ENCODE measurements at regions not wholly inside any gene's neighbourhood (a gene's known extent, or its start where the extent isn't known, plus 50 kb on each side); places are given as distances from the start of the nearest gene placed in this dataset.

GRCh38 chr5:8234179-8234770 is 365.3 kb downstream of the MTRR start:
- no peaks in the 10 kb centered on the region for H3K36me3 ChIP-seq (ENCODE audit: control insufficient read depth in 4 of 4, insufficient read depth in 4 of 4, low read length in 3 of 4)
- ChIA-PET POLR2A (no interaction called here), CTCF (no interaction called here)
- H3K27me3 ChIP-seq (replicated peaks in 2 of 5; ENCODE audit: control insufficient read depth in 4 of 5, insufficient read depth in 5 of 5, low read length in 4 of 5): no peaks in the 10 kb centered on the region
- H3K27ac ChIP-seq (ENCODE audit: insufficient read depth in 1 of 2, low read depth in 1 of 2, low read length in 2 of 2, poor library complexity in 1 of 2, severe bottlenecking in 2 of 2): no peak overlapping the region
- H3K9me3 ChIP-seq (ENCODE audit: control extremely low read depth in 1 of 5, control insufficient read depth in 4 of 5, insufficient read depth in 2 of 5, low read depth in 1 of 5, low read length in 4 of 5): no peaks in the 10 kb centered on the region
- no peak overlapping the region for H3K4me3 ChIP-seq (ENCODE audit: control insufficient read depth in 1 of 7, extremely low read depth in 1 of 7, insufficient read depth in 4 of 7, low read depth in 2 of 7, low read length in 6 of 7)
- H3K4me1 ChIP-seq (ENCODE audit: control extremely low read depth in 1 of 4, control insufficient read depth in 4 of 4, insufficient read depth in 4 of 4, low read length in 3 of 4): no peaks in the 10 kb centered on the region
- no peak for DNase-seq
- 75% methylated on average over 2 of the region's 3 CpGs for WGBS (ENCODE audit: insufficient coverage)

GRCh38 chr5:8238080-8238479 is 369.1 kb downstream of the MTRR start:
- ChIA-PET POLR2A (no interaction called here), CTCF (no interaction called here)
- 100% methylated on average over 1 of the region's 5 CpGs for WGBS (ENCODE audit: insufficient coverage)
- DNase-seq: no peak
- H3K27me3 ChIP-seq (replicated peaks in 2 of 5; ENCODE audit: control insufficient read depth in 4 of 5, insufficient read depth in 5 of 5, low read length in 4 of 5): no peaks in the 10 kb centered on the region
- no peaks in the 10 kb centered on the region for H3K36me3 ChIP-seq (ENCODE audit: control insufficient read depth in 4 of 4, insufficient read depth in 4 of 4, low read length in 3 of 4)
- no peaks in the 10 kb centered on the region for H3K4me1 ChIP-seq (ENCODE audit: control extremely low read depth in 1 of 4, control insufficient read depth in 4 of 4, insufficient read depth in 4 of 4, low read length in 3 of 4)
- H3K9me3 ChIP-seq (ENCODE audit: control extremely low read depth in 1 of 5, control insufficient read depth in 4 of 5, insufficient read depth in 2 of 5, low read depth in 1 of 5, low read length in 4 of 5): no peaks in the 10 kb centered on the region
- no peak overlapping the region for H3K27ac ChIP-seq (ENCODE audit: insufficient read depth in 1 of 2, low read depth in 1 of 2, low read length in 2 of 2, poor library complexity in 1 of 2, severe bottlenecking in 2 of 2)
- no peak overlapping the region for H3K4me3 ChIP-seq (ENCODE audit: control insufficient read depth in 1 of 7, extremely low read depth in 1 of 7, insufficient read depth in 4 of 7, low read depth in 2 of 7, low read length in 6 of 7)

GRCh38 chr5:8239198-8239597 is 370.2 kb downstream of the MTRR start:
- H3K9me3 ChIP-seq (ENCODE audit: control extremely low read depth in 1 of 5, control insufficient read depth in 4 of 5, insufficient read depth in 2 of 5, low read depth in 1 of 5, low read length in 4 of 5): peaks cover 0 to under 1% (median 0%) of the 10 kb centered on the region in 5 experiments
- ChIA-PET CTCF (interaction anchor here (1.4 kb wide), 1 partner anchor 9 kb away, joined by 3 read pairs; no protein-coding TSS in a partner anchor), POLR2A (no interaction called here)
- H3K27me3 ChIP-seq (replicated peaks in 2 of 5; ENCODE audit: control insufficient read depth in 4 of 5, insufficient read depth in 5 of 5, low read length in 4 of 5): no peaks in the 10 kb centered on the region
- no peaks in the 10 kb centered on the region for H3K36me3 ChIP-seq (ENCODE audit: control insufficient read depth in 4 of 4, insufficient read depth in 4 of 4, low read length in 3 of 4)
- no peak overlapping the region for H3K27ac ChIP-seq (ENCODE audit: insufficient read depth in 1 of 2, low read depth in 1 of 2, low read length in 2 of 2, poor library complexity in 1 of 2, severe bottlenecking in 2 of 2)
- DNase-seq: no peak
- 98% methylated on average over 5 of the region's 5 CpGs for WGBS (ENCODE audit: insufficient coverage)
- H3K4me3 ChIP-seq (ENCODE audit: control insufficient read depth in 1 of 7, extremely low read depth in 1 of 7, insufficient read depth in 4 of 7, low read depth in 2 of 7, low read length in 6 of 7): no peak overlapping the region
- H3K4me1 ChIP-seq (ENCODE audit: control extremely low read depth in 1 of 4, control insufficient read depth in 4 of 4, insufficient read depth in 4 of 4, low read length in 3 of 4): no peaks in the 10 kb centered on the region

- H3K27ac ChIP-seq (ENCODE audit: insufficient read depth in 1 of 2, low read depth in 1 of 2, low read length in 2 of 2, poor library complexity in 1 of 2, severe bottlenecking in 2 of 2): no peak overlapping the region
- CTCF ChIA-PET: interaction anchor here (1.4 kb wide), 1 partner anchor 8 kb away, joined by 3 read pairs; no protein-coding TSS in a partner anchor
- H3K36me3 ChIP-seq (ENCODE audit: control insufficient read depth in 4 of 4, insufficient read depth in 4 of 4, low read length in 3 of 4): no peaks in the 10 kb centered on the region
- WGBS (ENCODE audit: insufficient coverage): 92% methylated on average over 4 of the region's 5 CpGs
- no peak for DNase-seq
- no peak overlapping the region for H3K4me3 ChIP-seq (ENCODE audit: control insufficient read depth in 1 of 7, extremely low read depth in 1 of 7, insufficient read depth in 4 of 7, low read depth in 2 of 7, low read length in 6 of 7)
- no peaks in the 10 kb centered on the region for H3K4me1 ChIP-seq (ENCODE audit: control extremely low read depth in 1 of 4, control insufficient read depth in 4 of 4, insufficient read depth in 4 of 4, low read length in 3 of 4)
- POLR2A ChIA-PET: no interaction called here
- no peaks in the 10 kb centered on the region for H3K27me3 ChIP-seq (replicated peaks in 2 of 5; ENCODE audit: control insufficient read depth in 4 of 5, insufficient read depth in 5 of 5, low read length in 4 of 5)
- H3K9me3 ChIP-seq (ENCODE audit: control extremely low read depth in 1 of 5, control insufficient read depth in 4 of 5, insufficient read depth in 2 of 5, low read depth in 1 of 5, low read length in 4 of 5): peaks cover 0 to 3% (median 0%) of the 10 kb centered on the region in 5 experiments
These were observed 370.7 kb downstream of the MTRR start for GRCh38 chr5:8239646-8240045.

- no peak overlapping the region for H3K27ac ChIP-seq (ENCODE audit: insufficient read depth in 1 of 2, low read depth in 1 of 2, low read length in 2 of 2, poor library complexity in 1 of 2, severe bottlenecking in 2 of 2)
- H3K4me1 ChIP-seq (ENCODE audit: control extremely low read depth in 1 of 4, control insufficient read depth in 4 of 4, insufficient read depth in 4 of 4, low read length in 3 of 4): no peaks in the 10 kb centered on the region
- peaks cover 0 to 3% (median 0%) of the 10 kb centered on the region in 5 experiments for H3K9me3 ChIP-seq (ENCODE audit: control extremely low read depth in 1 of 5, control insufficient read depth in 4 of 5, insufficient read depth in 2 of 5, low read depth in 1 of 5, low read length in 4 of 5)
- H3K4me3 ChIP-seq (ENCODE audit: control insufficient read depth in 1 of 7, extremely low read depth in 1 of 7, insufficient read depth in 4 of 7, low read depth in 2 of 7, low read length in 6 of 7): no peak overlapping the region
- no CpG with 5 or more reads among the region's 1 CpG for WGBS (ENCODE audit: insufficient coverage)
- H3K27me3 ChIP-seq (replicated peaks in 2 of 5; ENCODE audit: control insufficient read depth in 4 of 5, insufficient read depth in 5 of 5, low read length in 4 of 5): no peaks in the 10 kb centered on the region
- no peaks in the 10 kb centered on the region for H3K36me3 ChIP-seq (ENCODE audit: control insufficient read depth in 4 of 4, insufficient read depth in 4 of 4, low read length in 3 of 4)
- no peak for DNase-seq
- POLR2A ChIA-PET: no interaction called here
- CTCF ChIA-PET: no interaction called here
These were observed 372.1 kb downstream of the MTRR start for GRCh38 chr5:8241076-8241475.

GRCh38 chr5:8241558-8241957 is 372.6 kb downstream of the MTRR start:
- H3K4me3 ChIP-seq (ENCODE audit: control insufficient read depth in 1 of 7, extremely low read depth in 1 of 7, insufficient read depth in 4 of 7, low read depth in 2 of 7, low read length in 6 of 7): no peak overlapping the region
- no peaks in the 10 kb centered on the region for H3K4me1 ChIP-seq (ENCODE audit: control extremely low read depth in 1 of 4, control insufficient read depth in 4 of 4, insufficient read depth in 4 of 4, low read length in 3 of 4)
- H3K27ac ChIP-seq (ENCODE audit: insufficient read depth in 1 of 2, low read depth in 1 of 2, low read length in 2 of 2, poor library complexity in 1 of 2, severe bottlenecking in 2 of 2): no peak overlapping the region
- no peaks in the 10 kb centered on the region for H3K36me3 ChIP-seq (ENCODE audit: control insufficient read depth in 4 of 4, insufficient read depth in 4 of 4, low read length in 3 of 4)
- WGBS (ENCODE audit: insufficient coverage): 77% methylated on average over 1 of the region's 3 CpGs
- CTCF ChIA-PET: no interaction called here
- H3K9me3 ChIP-seq (ENCODE audit: control extremely low read depth in 1 of 5, control insufficient read depth in 4 of 5, insufficient read depth in 2 of 5, low read depth in 1 of 5, low read length in 4 of 5): peaks cover 0 to 3% (median 0%) of the 10 kb centered on the region in 5 experiments
- POLR2A ChIA-PET: no interaction called here
- no peak for DNase-seq
- no peaks in the 10 kb centered on the region for H3K27me3 ChIP-seq (replicated peaks in 2 of 5; ENCODE audit: control insufficient read depth in 4 of 5, insufficient read depth in 5 of 5, low read length in 4 of 5)

GRCh38 chr5:8247049-8247899 is 378.3 kb downstream of the MTRR start:
- H3K27ac ChIP-seq (ENCODE audit: insufficient read depth in 1 of 2, low read depth in 1 of 2, low read length in 2 of 2, poor library complexity in 1 of 2, severe bottlenecking in 2 of 2): no peak overlapping the region
- ChIA-PET CTCF (interaction anchor here (0.8 to 1.5 kb wide), 3 partner anchors 8 to 960 kb away, joined by 3 to 5 read pairs (median 4); no protein-coding TSS in a partner anchor), POLR2A (interaction anchor here (0.7 kb wide), 1 partner anchor 19 kb away, joined by 3 read pairs; no protein-coding TSS in a partner anchor)
- H3K4me1 ChIP-seq (ENCODE audit: control extremely low read depth in 1 of 4, control insufficient read depth in 4 of 4, insufficient read depth in 4 of 4, low read length in 3 of 4): no peaks in the 10 kb centered on the region
- peaks cover 0 to 3% (median 0%) of the 10 kb centered on the region in 5 experiments for H3K9me3 ChIP-seq (ENCODE audit: control extremely low read depth in 1 of 5, control insufficient read depth in 4 of 5, insufficient read depth in 2 of 5, low read depth in 1 of 5, low read length in 4 of 5)
- H3K36me3 ChIP-seq (ENCODE audit: control insufficient read depth in 4 of 4, insufficient read depth in 4 of 4, low read length in 3 of 4): no peaks in the 10 kb centered on the region
- no peak for DNase-seq
- no peak overlapping the region for H3K4me3 ChIP-seq (ENCODE audit: control insufficient read depth in 1 of 7, extremely low read depth in 1 of 7, insufficient read depth in 4 of 7, low read depth in 2 of 7, low read length in 6 of 7)
- no peaks in the 10 kb centered on the region for H3K27me3 ChIP-seq (replicated peaks in 2 of 5; ENCODE audit: control insufficient read depth in 4 of 5, insufficient read depth in 5 of 5, low read length in 4 of 5)
- 70% methylated on average over 6 of the region's 8 CpGs for WGBS (ENCODE audit: insufficient coverage)
